GM23338 (cell line): ENCODE measurements at regions not wholly inside any gene's neighbourhood (a gene's known extent, or its start where the extent isn't known, plus 50 kb on each side); places are given as distances from the start of the nearest gene placed in this dataset.

Experiments
- ATAC-seq: fragments of 200-7000 bp; cut with Tn5 transposase; 3 replicates; pipeline ENCODE4 v1.9.1; 2020
- DNase-seq: peaks from one replicate; pipeline ENCODE4 v3.0.0-alpha.2; 2015; ENCODE audit warnings: low spot score
- H2AFZ ChIP-seq: fragments of 200-600 bp; sonication (generic); 2 replicates; pipeline ENCODE4 v1.8.0; 2016; ENCODE audit warnings: antibody characterized with exemption, mild to moderate bottlenecking, moderate library complexity
- H3F3A ChIP-seq: fragments of 200-600 bp; sonication (generic); replicated peaks from 2 replicates; pipeline ENCODE4 v1.8.0; 2017; ENCODE audit warnings: antibody characterized with exemption, mixed run types, low read depth
- H3K27ac ChIP-seq: fragments of 200-600 bp; sonication (generic); 2 replicates; pipeline ENCODE4 v1.6.1; 2016; ENCODE audit warnings: low read depth
- H3K27me3 ChIP-seq: fragments of 200-600 bp; sonication (generic); 2 replicates; pipeline ENCODE4 v1.8.0; 2016; ENCODE audit warnings: mild to moderate bottlenecking, mixed run types, moderate library complexity; ENCODE audit not compliant: insufficient read depth
- H3K36me3 ChIP-seq: fragments of 200-600 bp; sonication (generic); 2 replicates; pipeline ENCODE4 v1.8.0; 2016; ENCODE audit warnings: mild to moderate bottlenecking; ENCODE audit not compliant: insufficient read depth
- H3K4me1 ChIP-seq: fragments of 200-600 bp; sonication (generic); 2 replicates; pipeline ENCODE4 v1.8.0; 2016; ENCODE audit warnings: mild to moderate bottlenecking, moderate library complexity; ENCODE audit not compliant: insufficient read depth
- H3K4me2 ChIP-seq: fragments of 200-600 bp; sonication (generic); 2 replicates; pipeline ENCODE4 v1.7.1; 2017; ENCODE audit warnings: mixed run types
- H3K4me3 ChIP-seq: fragments of 200-600 bp; sonication (generic); 2 replicates; pipeline ENCODE4 v1.6.1; 2016; ENCODE audit warnings: mixed run types
- H3K79me2 ChIP-seq: fragments of 200-600 bp; sonication (generic); replicated peaks from 2 replicates; pipeline ENCODE4 v1.8.0; 2017; ENCODE audit warnings: mild to moderate bottlenecking; ENCODE audit not compliant: insufficient read depth
- H3K9me2 ChIP-seq: fragments of 200-600 bp; sonication (generic); 2 replicates; pipeline ENCODE4 v1.8.0; 2017; ENCODE audit not compliant: insufficient read depth
- H4K20me1 ChIP-seq: fragments of 200-600 bp; sonication (generic); replicated peaks from 2 replicates; pipeline ENCODE4 v1.8.0; 2017; ENCODE audit warnings: mild to moderate bottlenecking; ENCODE audit not compliant: insufficient read depth
- H3K27ac Mint-ChIP-seq: 2 replicates; pipeline ENCODE4 v1.8.0; 2020; ENCODE audit warnings: inconsistent platforms, mild to moderate bottlenecking, moderate library complexity, mixed read lengths
- H3K27me3 Mint-ChIP-seq: 3 replicates; pipeline ENCODE4 v1.8.0; 2022; ENCODE audit warnings: low read depth, mild to moderate bottlenecking, moderate library complexity, mixed read lengths, inconsistent platforms; ENCODE audit not compliant: insufficient read depth, poor library complexity
- H3K36me3 Mint-ChIP-seq: 3 replicates; pipeline ENCODE4 v1.8.0; 2021; ENCODE audit warnings: low read depth, mild to moderate bottlenecking, inconsistent platforms, moderate library complexity, mixed read lengths
- H3K4me1 Mint-ChIP-seq: 3 replicates; pipeline ENCODE4 v1.8.0; 2020; ENCODE audit warnings: mild to moderate bottlenecking, inconsistent platforms, mixed read lengths
- H3K4me3 Mint-ChIP-seq: 3 replicates; pipeline ENCODE4 v1.8.0; 2021; ENCODE audit warnings: moderate library complexity, mild to moderate bottlenecking, inconsistent platforms, mixed read lengths
- H3K9me3 Mint-ChIP-seq: 3 replicates; pipeline ENCODE4 v1.8.0; 2020; ENCODE audit warnings: moderate library complexity, mild to moderate bottlenecking, inconsistent platforms, mixed read lengths
- CREB1 ChIP-seq: fragments of 250-450 bp; sonication (Bioruptor Pico); IDR thresholded peaks from 2 replicates; pipeline ENCODE4 v1.5.0; 2020; ENCODE audit warnings: low read depth, mild to moderate bottlenecking, moderate library complexity
- CTCF ChIP-seq, 2 experiments: fragments of 200-600 bp in 1 of 2; sonication (generic) in 1 of 2; conservative IDR thresholded peaks; 2 replicates each; pipeline versions ENCODE4 v1.5.1 to v1.6.1; 2016 to 2017; ENCODE audit warnings: antibody characterized with exemption in 2 of 2, low read depth in 2 of 2, mild to moderate bottlenecking in 2 of 2, moderate library complexity in 1 of 2
- EZH2 ChIP-seq: fragments of 200-600 bp; sonication (generic); IDR thresholded peaks from one replicate; pipeline ENCODE4 v1.8.0; 2017; ENCODE audit warnings: antibody characterized with exemption, mild to moderate bottlenecking, low read depth; ENCODE audit not compliant: unreplicated experiment
- EZH2phosphoT487 ChIP-seq: fragments of 200-600 bp; sonication (generic); IDR thresholded peaks from one replicate; pipeline ENCODE4 v1.8.1; 2018; ENCODE audit warnings: antibody characterized with exemption; ENCODE audit not compliant: unreplicated experiment
- JUNB ChIP-seq: IDR thresholded peaks from one replicate; pipeline ENCODE4 v1.6.1; 2016; ENCODE audit warnings: antibody characterized with exemption; ENCODE audit not compliant: unreplicated experiment
- NANOG ChIP-seq: IDR thresholded peaks from 2 replicates; pipeline ENCODE4 v1.6.1; 2016; ENCODE audit warnings: antibody characterized with exemption, borderline replicate concordance
- POLR2AphosphoS5 ChIP-seq: IDR thresholded peaks from 2 replicates; pipeline ENCODE4 v1.6.1; 2016; ENCODE audit warnings: antibody characterized with exemption, low read depth
- REST ChIP-seq: IDR thresholded peaks from one replicate; pipeline ENCODE4 v1.6.1; 2018; ENCODE audit warnings: antibody characterized with exemption; ENCODE audit not compliant: unreplicated experiment
- STAT1 ChIP-seq: IDR thresholded peaks from one replicate; pipeline ENCODE4 v1.6.1; 2016; ENCODE audit warnings: antibody characterized with exemption; ENCODE audit not compliant: unreplicated experiment
- ZNF114 ChIP-seq: fragments of 250-450 bp; sonication (Bioruptor Pico); IDR thresholded peaks from 2 replicates; pipeline ENCODE4 v1.5.0; 2020; ENCODE audit warnings: mild to moderate bottlenecking, moderate library complexity
- ZNF331 ChIP-seq: fragments of 250-450 bp; sonication (Bioruptor Pico); IDR thresholded peaks from 2 replicates; pipeline ENCODE4 v1.5.0; 2020; ENCODE audit warnings: low read depth, mild to moderate bottlenecking, moderate library complexity
- ZNF462 ChIP-seq: fragments of 250-450 bp; sonication (Bioruptor Pico); IDR thresholded peaks from 2 replicates; pipeline ENCODE4 v1.5.0; 2020; ENCODE audit warnings: mild to moderate bottlenecking, moderate library complexity
- TF ChIP-seq, protein P1 (sequence below): IDR thresholded peaks from 2 replicates; pipeline ENCODE4 v1.6.1; 2016; ENCODE audit warnings: antibody characterized with exemption

GRCh38 chr21:14824126-14824525, 240.7 kb downstream of the NRIP1 start:
- Histone ChIP-seq H3K79me2 (no peaks in the 10 kb centered on the region), H3K9me2 (no peaks in the 10 kb centered on the region), H3K4me1 (peaks cover 9% of the 10 kb centered on the region), H4K20me1 (no peaks in the 10 kb centered on the region), H3K4me3 (no peak overlapping the region), H3K4me2 (no peak overlapping the region), H3K27me3 (no peaks in the 10 kb centered on the region), H3F3A (no peaks in the 10 kb centered on the region), H3K27ac (no peak overlapping the region), H2AFZ (no peak overlapping the region), H3K36me3 (no peaks in the 10 kb centered on the region)
- Mint-ChIP-seq H3K4me3 (no peak overlapping the region), H3K27ac (no peak overlapping the region), H3K36me3 (no peaks in the 10 kb centered on the region), H3K27me3 (peaks cover 3% of the 10 kb centered on the region), H3K4me1 (peaks cover 12% of the 10 kb centered on the region), H3K9me3 (no peaks in the 10 kb centered on the region)
- DNase-seq = no peak
- no peak for ATAC-seq
- TF ChIP-seq POLR2AphosphoS5 = no peak
- no peak for TF ChIP-seq NANOG
- no peak for TF ChIP-seq EZH2
- no peak for TF ChIP-seq ZNF462
- no peak for TF ChIP-seq STAT1
- no peak for TF ChIP-seq ZNF114 (CRISPR knock-in tag)
- TF ChIP-seq CREB1 (CRISPR knock-in tag) = no peak
- TF ChIP-seq, protein P1, sequence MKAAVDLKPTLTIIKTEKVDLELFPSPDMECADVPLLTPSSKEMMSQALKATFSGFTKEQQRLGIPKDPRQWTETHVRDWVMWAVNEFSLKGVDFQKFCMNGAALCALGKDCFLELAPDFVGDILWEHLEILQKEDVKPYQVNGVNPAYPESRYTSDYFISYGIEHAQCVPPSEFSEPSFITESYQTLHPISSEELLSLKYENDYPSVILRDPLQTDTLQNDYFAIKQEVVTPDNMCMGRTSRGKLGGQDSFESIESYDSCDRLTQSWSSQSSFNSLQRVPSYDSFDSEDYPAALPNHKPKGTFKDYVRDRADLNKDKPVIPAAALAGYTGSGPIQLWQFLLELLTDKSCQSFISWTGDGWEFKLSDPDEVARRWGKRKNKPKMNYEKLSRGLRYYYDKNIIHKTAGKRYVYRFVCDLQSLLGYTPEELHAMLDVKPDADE = no peak
- no peak for TF ChIP-seq EZH2phosphoT487
- no peak for TF ChIP-seq JUNB
- TF ChIP-seq ZNF331 = no peak
- no peak for TF ChIP-seq REST
- TF ChIP-seq CTCF (conservative IDR thresholded peaks at IDR 0.05; ENCODE audit: low read depth in 2 of 2) = no peak
